Hepatocyte (in vitro differentiated cells): ENCODE measurements at regions not wholly inside any gene's neighbourhood (a gene's known extent, or its start where the extent isn't known, plus 50 kb on each side); places are given as distances from the start of the nearest gene placed in this dataset.

Experiments
- EZH2phosphoT487 ChIP-seq: fragments of 200-600 bp; sonication (generic); IDR thresholded peaks from one replicate; pipeline ENCODE4 v1.6.1; 2018; ENCODE audit warnings: antibody characterized with exemption, mild to moderate bottlenecking, low read depth, moderate library complexity; ENCODE audit not compliant: unreplicated experiment, severe bottlenecking
- TF ChIP-seq, protein P1 (sequence below): fragments of 200-600 bp; sonication (generic); IDR thresholded peaks from 2 replicates; pipeline ENCODE4 v1.5.1; 2016; ENCODE audit warnings: antibody characterized with exemption, mild to moderate bottlenecking; ENCODE audit not compliant: poor library complexity

DNA sequence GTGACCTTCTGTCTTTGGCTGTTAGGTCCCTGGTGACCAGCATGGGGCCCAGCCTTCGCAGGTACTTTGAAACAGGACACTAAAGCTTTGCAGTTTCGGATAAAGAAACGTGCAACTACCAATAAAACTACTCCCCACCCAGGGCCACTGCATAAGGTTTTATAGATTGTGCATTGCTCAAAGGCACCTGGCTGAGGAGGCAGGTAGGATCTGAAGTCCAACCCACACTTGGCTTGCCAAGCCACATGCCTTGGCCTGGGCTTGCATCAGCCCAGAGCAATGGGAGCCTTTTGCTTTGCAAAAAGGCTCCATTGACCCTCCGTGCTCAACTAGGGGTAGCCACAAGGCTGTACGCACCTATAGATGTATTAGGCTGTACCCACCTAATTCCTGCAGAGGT, 84.4 kb upstream of the SYT6 start:
- TF ChIP-seq, protein P1, sequence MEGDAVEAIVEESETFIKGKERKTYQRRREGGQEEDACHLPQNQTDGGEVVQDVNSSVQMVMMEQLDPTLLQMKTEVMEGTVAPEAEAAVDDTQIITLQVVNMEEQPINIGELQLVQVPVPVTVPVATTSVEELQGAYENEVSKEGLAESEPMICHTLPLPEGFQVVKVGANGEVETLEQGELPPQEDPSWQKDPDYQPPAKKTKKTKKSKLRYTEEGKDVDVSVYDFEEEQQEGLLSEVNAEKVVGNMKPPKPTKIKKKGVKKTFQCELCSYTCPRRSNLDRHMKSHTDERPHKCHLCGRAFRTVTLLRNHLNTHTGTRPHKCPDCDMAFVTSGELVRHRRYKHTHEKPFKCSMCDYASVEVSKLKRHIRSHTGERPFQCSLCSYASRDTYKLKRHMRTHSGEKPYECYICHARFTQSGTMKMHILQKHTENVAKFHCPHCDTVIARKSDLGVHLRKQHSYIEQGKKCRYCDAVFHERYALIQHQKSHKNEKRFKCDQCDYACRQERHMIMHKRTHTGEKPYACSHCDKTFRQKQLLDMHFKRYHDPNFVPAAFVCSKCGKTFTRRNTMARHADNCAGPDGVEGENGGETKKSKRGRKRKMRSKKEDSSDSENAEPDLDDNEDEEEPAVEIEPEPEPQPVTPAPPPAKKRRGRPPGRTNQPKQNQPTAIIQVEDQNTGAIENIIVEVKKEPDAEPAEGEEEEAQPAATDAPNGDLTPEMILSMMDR, result no peak
- no peak for TF ChIP-seq EZH2phosphoT487
